IMR-90 (cell line): ENCODE measurements at regions not wholly inside any gene's neighbourhood (a gene's known extent, or its start where the extent isn't known, plus 50 kb on each side); places are given as distances from the start of the nearest gene placed in this dataset.

Experiments used
- ATAC-seq: fragments of 200-7000 bp; cut with Tn5 transposase; 2 replicates; pipeline ENCODE4 v1.9.1; 2020; ENCODE audit warnings: low read depth, mild to moderate bottlenecking, moderate library complexity
- BruUV-seq: library from RNA; stranded (reverse); fragments of 400-500 nt; replicated peaks from 2 replicates; lab custom pipeline; 2021; lab: Mats Ljungman, UMichigan
- CTCF ChIA-PET: fragments of 300-600 bp; formaldehyde crosslinking; extraction: SDS; loops from one replicate; lab custom pipeline; 2021; ENCODE audit warnings: antibody characterized with exemption; lab: Yijun Ruan, JAX
- POLR2A ChIA-PET: fragments of 300-600 bp; sonication (Branson Sonifier 250); formaldehyde crosslinking; loops from one replicate; lab custom pipeline; 2022; ENCODE audit warnings: antibody characterized with exemption; ENCODE audit not compliant: unreplicated experiment; lab: Charles Lee
- DNase-seq: peaks from one replicate; pipeline ENCODE4 v3.0.0; 2013
- H2AFZ ChIP-seq: replicated peaks from 2 replicates; pipeline ENCODE3; 2013; ENCODE audit warnings: low read length, mild to moderate bottlenecking; ENCODE audit not compliant: poor library complexity
- H2AK5ac ChIP-seq: 2 replicates; pipeline ENCODE4 v1.6.1; 2013; ENCODE audit warnings: low read depth, low read length, inconsistent platforms
- H2AK9ac ChIP-seq: replicated peaks from 2 replicates; pipeline ENCODE3; 2013; ENCODE audit warnings: mild to moderate bottlenecking, low read depth, low read length, moderate library complexity; ENCODE audit not compliant: poor library complexity
- H2BK120ac ChIP-seq: 2 replicates; pipeline ENCODE4 v1.6.1; 2013; ENCODE audit warnings: low read depth, low read length, inconsistent platforms
- H2BK15ac ChIP-seq: 3 replicates; pipeline ENCODE4 v1.6.1; 2013; ENCODE audit warnings: low read depth, low read length, inconsistent platforms
- H2BK20ac ChIP-seq: 2 replicates; pipeline ENCODE4 v1.6.1; 2013; ENCODE audit warnings: low read depth, mild to moderate bottlenecking, inconsistent platforms, low read length, moderate library complexity
- H2BK5ac ChIP-seq: 2 replicates; pipeline ENCODE4 v1.6.1; 2013; ENCODE audit warnings: mild to moderate bottlenecking, low read depth, low read length, inconsistent platforms; ENCODE audit not compliant: poor library complexity, severe bottlenecking
- H3K14ac ChIP-seq: replicated peaks from 2 replicates; pipeline ENCODE4 v1.6.1; 2013; ENCODE audit warnings: low read depth, low read length, inconsistent platforms
- H3K18ac ChIP-seq: 2 replicates; pipeline ENCODE4 v1.6.1; 2013; ENCODE audit warnings: low read depth, low read length, control low read depth
- H3K23ac ChIP-seq: 2 replicates; pipeline ENCODE4 v1.6.1; 2013; ENCODE audit warnings: low read depth, low read length, inconsistent platforms
- H3K27ac ChIP-seq: 2 replicates; pipeline ENCODE4 v1.5.1; 2013; ENCODE audit warnings: mild to moderate bottlenecking, control low read depth, low read length; ENCODE audit not compliant: insufficient read depth
- H3K27me3 ChIP-seq: 2 replicates; pipeline ENCODE4 v1.6.1; 2013; ENCODE audit warnings: low read length; ENCODE audit not compliant: control insufficient read depth, insufficient read depth
- H3K36me3 ChIP-seq: 2 replicates; pipeline ENCODE4 v1.6.1; 2013; ENCODE audit warnings: low read length, mixed read lengths; ENCODE audit not compliant: control insufficient read depth, insufficient read depth
- H3K4ac ChIP-seq: 2 replicates; pipeline ENCODE4 v1.6.1; 2013; ENCODE audit warnings: low read depth, low read length, inconsistent platforms
- H3K4me1 ChIP-seq: 2 replicates; pipeline ENCODE4 v1.6.1; 2013; ENCODE audit warnings: low read length, mixed read lengths; ENCODE audit not compliant: control insufficient read depth, insufficient read depth
- H3K4me2 ChIP-seq: 2 replicates; pipeline ENCODE4 v1.6.1; 2013; ENCODE audit warnings: low read depth, mild to moderate bottlenecking, control low read depth, low read length, moderate library complexity
- H3K4me3 ChIP-seq: 2 replicates; pipeline ENCODE4 v1.5.1; 2013; ENCODE audit warnings: low read depth, mild to moderate bottlenecking, control low read depth, low read length, moderate library complexity; ENCODE audit not compliant: insufficient read depth
- H3K56ac ChIP-seq: 2 replicates; pipeline ENCODE4 v1.6.1; 2013; ENCODE audit warnings: low read length, inconsistent platforms; ENCODE audit not compliant: insufficient read depth; ENCODE audit errors: extremely low read depth
- H3K79me1 ChIP-seq, 2 experiments: 2 replicates each; pipeline ENCODE4 v1.6.1; 2013; ENCODE audit warnings: low read length in 2 of 2, inconsistent platforms in 1 of 2, low read depth in 1 of 2
- H3K9ac ChIP-seq: 2 replicates; pipeline ENCODE4 v1.6.1; 2013; ENCODE audit warnings: low read depth, low read length, control low read depth
- H3K9me1 ChIP-seq: 2 replicates; pipeline ENCODE4 v1.6.1; 2013; ENCODE audit warnings: low read length, inconsistent platforms; ENCODE audit not compliant: insufficient read depth
- H3K9me3 ChIP-seq: 2 replicates; pipeline ENCODE4 v1.6.1; 2013; ENCODE audit warnings: low read length; ENCODE audit not compliant: control insufficient read depth, insufficient read depth
- H4K20me1 ChIP-seq: 2 replicates; pipeline ENCODE4 v1.6.1; 2013; ENCODE audit warnings: low read length, inconsistent platforms; ENCODE audit not compliant: insufficient read depth
- H4K5ac ChIP-seq: 2 replicates; pipeline ENCODE4 v1.6.1; 2013; ENCODE audit warnings: mild to moderate bottlenecking, low read depth, low read length, control low read depth
- H4K8ac ChIP-seq, 2 experiments: 2 replicates each; pipeline ENCODE4 v1.6.1; 2013; ENCODE audit warnings: low read depth in 2 of 2, low read length in 2 of 2, control low read depth in 1 of 2, inconsistent platforms in 1 of 2
- H4K91ac ChIP-seq: 2 replicates; pipeline ENCODE4 v1.6.1; 2013; ENCODE audit warnings: low read depth, low read length, inconsistent platforms; ENCODE audit not compliant: insufficient read depth
- BHLHE40 ChIP-seq: fragments of 150-350 bp; IDR thresholded peaks from 2 replicates; pipeline ENCODE4 v1.6.1; 2016; ENCODE audit warnings: mild to moderate bottlenecking, low read depth, low read length
- CEBPB ChIP-seq: IDR thresholded peaks from 2 replicates; pipeline ENCODE4 v1.6.1; 2012; ENCODE audit warnings: low read depth, low read length, improper control_type of control experiment
- CHD1 ChIP-seq: IDR thresholded peaks from 2 replicates; pipeline ENCODE4 v1.6.1; 2012; ENCODE audit warnings: low read depth, low read length, improper control_type of control experiment
- FOS ChIP-seq: fragments of 150-350 bp; IDR thresholded peaks from 2 replicates; pipeline ENCODE4 v1.6.1; 2016; ENCODE audit warnings: low read depth, low read length
- MAFK ChIP-seq: IDR thresholded peaks from 2 replicates; pipeline ENCODE4 v1.6.1; 2012; ENCODE audit warnings: low read depth, low read length, improper control_type of control experiment
- MAZ ChIP-seq: IDR thresholded peaks from 2 replicates; pipeline ENCODE4 v1.6.1; 2012; ENCODE audit warnings: low read depth, mild to moderate bottlenecking, low read length, improper control_type of control experiment, moderate library complexity, borderline replicate concordance
- MXI1 ChIP-seq: IDR thresholded peaks from 2 replicates; pipeline ENCODE4 v1.6.1; 2012; ENCODE audit warnings: low read depth, mild to moderate bottlenecking, low read length, moderate library complexity, borderline replicate concordance
- NFE2L2 ChIP-seq: fragments of 150-350 bp; IDR thresholded peaks from 2 replicates; pipeline ENCODE4 v1.6.1; 2016; ENCODE audit warnings: low read depth, mild to moderate bottlenecking, low read length
- POLR2A ChIP-seq: IDR thresholded peaks from 2 replicates; pipeline ENCODE4 v1.6.1; 2012; ENCODE audit warnings: mild to moderate bottlenecking, low read depth, low read length
- RAD21 ChIP-seq: IDR thresholded peaks from 2 replicates; pipeline ENCODE4 v1.6.1; 2012; ENCODE audit warnings: low read length, improper control_type of control experiment
- RCOR1 ChIP-seq: IDR thresholded peaks from 2 replicates; pipeline ENCODE4 v1.6.1; 2012; ENCODE audit warnings: mild to moderate bottlenecking, low read length, improper control_type of control experiment; ENCODE audit not compliant: insufficient replicate concordance
- RFX5 ChIP-seq: IDR thresholded peaks from 2 replicates; pipeline ENCODE4 v1.8.0; 2012; ENCODE audit warnings: low read depth, mild to moderate bottlenecking, low read length, moderate library complexity
- SMC3 ChIP-seq: fragments of 150-350 bp; IDR thresholded peaks from 2 replicates; pipeline ENCODE4 v1.6.1; 2016; ENCODE audit warnings: low read depth, mild to moderate bottlenecking, antibody characterized with exemption, low read length, moderate library complexity
- WGBS, 2 experiments: methylation state at CpG; one replicate each; pipeline versions ENCODE4 v1.1.5 to v1.1.7; 2013; ENCODE audit warnings: missing lambda C conversion rate in 2 of 2; ENCODE audit not compliant: insufficient read length in 1 of 2; ENCODE audit errors: extremely low coverage in 2 of 2; 5-methylcytosine and 5-hydroxymethylcytosine counted together
- dilution Hi-C: fragments of 300-500 bp; cut with HindIII; formaldehyde crosslinking; loops from one replicate; pipeline ENCODE4 v1.14.3; 2018; ENCODE audit warnings: low sequenced_read_pairs; ENCODE audit not compliant: unreplicated experiment
- in situ Hi-C: fragments of 300-500 bp; cut with MboI; formaldehyde crosslinking; loops from 3 replicates; pipeline ENCODE4 v1.14.3; 2019; ENCODE audit warnings: low sequenced_read_pairs, inconsistent platforms, mixed read lengths
- intact Hi-C: fragments of 100-400 bp; cut with micrococcal nuclease; formaldehyde crosslinking; loops from 2 replicates; pipeline ENCODE4 v1.10.0; 2022
- TF ChIP-seq, protein P1 (sequence below): fragments of 150-350 bp; IDR thresholded peaks from 2 replicates; pipeline ENCODE4 v1.6.1; 2017; ENCODE audit warnings: mild to moderate bottlenecking, antibody characterized with exemption, low read length, low read depth
- TF ChIP-seq, protein P2 (sequence below): conservative IDR thresholded peaks from 2 replicates; pipeline ENCODE4 v1.5.1; 2012; ENCODE audit warnings: mild to moderate bottlenecking, low read depth, low read length, improper control_type of control experiment
- TF ChIP-seq, protein P3 (sequence below): fragments of 150-350 bp; IDR thresholded peaks from 2 replicates; pipeline ENCODE4 v1.6.1; 2016; ENCODE audit warnings: low read depth, mild to moderate bottlenecking, low read length, moderate library complexity, borderline replicate concordance

DNA sequence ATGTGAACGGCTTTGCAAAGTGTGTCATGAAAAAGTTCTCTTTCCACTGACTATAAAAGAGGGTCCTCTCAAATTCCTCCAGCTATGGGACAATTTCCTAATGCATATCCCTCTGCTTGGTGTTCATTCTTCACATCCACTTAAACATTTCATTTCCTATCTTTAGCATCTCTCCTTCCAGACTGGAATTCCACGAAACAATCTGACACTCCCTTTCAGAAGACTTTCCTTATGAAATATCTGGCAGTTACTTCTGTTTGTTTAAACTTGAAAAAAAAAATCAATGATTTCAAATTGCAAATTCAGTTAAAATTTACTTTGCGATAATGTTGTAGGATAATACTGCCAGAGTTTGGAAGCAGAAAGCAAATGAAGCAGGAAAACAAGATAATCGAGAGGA is 105.8 kb upstream of the SELENOK start:
- intact Hi-C loops, result no loop called here
- no peak overlapping the region for H2AK9ac ChIP-seq
- no peak overlapping the region for H3K9ac ChIP-seq
- no CpG with 5 or more reads among the region's 4 CpGs for WGBS, 2 experiments
- no peak overlapping the region for H3K56ac ChIP-seq
- H2BK20ac ChIP-seq, result no peak overlapping the region
- H4K5ac ChIP-seq, result no peak overlapping the region
- H3K9me1 ChIP-seq, result no peaks in the 10 kb centered on the region
- no peaks in the 10 kb centered on the region for H3K36me3 ChIP-seq
- no peak overlapping the region for H4K8ac ChIP-seq
- H3K79me1 ChIP-seq, result no peaks in the 10 kb centered on the region
- no peak overlapping the region for H3K27ac ChIP-seq
- H3K4ac ChIP-seq, result no peak overlapping the region
- no TSS peak for BruUV-seq
- H3K23ac ChIP-seq, result no peak overlapping the region
- no peak for ATAC-seq
- no peak overlapping the region for H3K4me2 ChIP-seq
- in situ Hi-C loops, result no loop called here
- no peak for DNase-seq
- H2BK120ac ChIP-seq, result no peak overlapping the region
- no peak overlapping the region for H2AK5ac ChIP-seq
- H2AFZ ChIP-seq, result no peak overlapping the region
- no peaks in the 10 kb centered on the region for H4K20me1 ChIP-seq
- no peak overlapping the region for H2BK5ac ChIP-seq
- no peak overlapping the region for H2BK15ac ChIP-seq
- no peaks in the 10 kb centered on the region for H3K27me3 ChIP-seq
- dilution Hi-C loops, result no loop called here
- no peak overlapping the region for H4K91ac ChIP-seq
- TF ChIP-seq, protein P1, sequence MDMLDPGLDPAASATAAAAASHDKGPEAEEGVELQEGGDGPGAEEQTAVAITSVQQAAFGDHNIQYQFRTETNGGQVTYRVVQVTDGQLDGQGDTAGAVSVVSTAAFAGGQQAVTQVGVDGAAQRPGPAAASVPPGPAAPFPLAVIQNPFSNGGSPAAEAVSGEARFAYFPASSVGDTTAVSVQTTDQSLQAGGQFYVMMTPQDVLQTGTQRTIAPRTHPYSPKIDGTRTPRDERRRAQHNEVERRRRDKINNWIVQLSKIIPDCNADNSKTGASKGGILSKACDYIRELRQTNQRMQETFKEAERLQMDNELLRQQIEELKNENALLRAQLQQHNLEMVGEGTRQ, result no peak
- TF ChIP-seq FOS (no peak), CEBPB (no peak), RCOR1 (no peak), POLR2A (no peak), SMC3 (no peak), MAFK (no peak), MAZ (no peak), CHD1 (no peak), RAD21 (no peak), RFX5 (no peak), MXI1 (no peak), BHLHE40 (no peak), NFE2L2 (no peak)
- TF ChIP-seq, protein P2, sequence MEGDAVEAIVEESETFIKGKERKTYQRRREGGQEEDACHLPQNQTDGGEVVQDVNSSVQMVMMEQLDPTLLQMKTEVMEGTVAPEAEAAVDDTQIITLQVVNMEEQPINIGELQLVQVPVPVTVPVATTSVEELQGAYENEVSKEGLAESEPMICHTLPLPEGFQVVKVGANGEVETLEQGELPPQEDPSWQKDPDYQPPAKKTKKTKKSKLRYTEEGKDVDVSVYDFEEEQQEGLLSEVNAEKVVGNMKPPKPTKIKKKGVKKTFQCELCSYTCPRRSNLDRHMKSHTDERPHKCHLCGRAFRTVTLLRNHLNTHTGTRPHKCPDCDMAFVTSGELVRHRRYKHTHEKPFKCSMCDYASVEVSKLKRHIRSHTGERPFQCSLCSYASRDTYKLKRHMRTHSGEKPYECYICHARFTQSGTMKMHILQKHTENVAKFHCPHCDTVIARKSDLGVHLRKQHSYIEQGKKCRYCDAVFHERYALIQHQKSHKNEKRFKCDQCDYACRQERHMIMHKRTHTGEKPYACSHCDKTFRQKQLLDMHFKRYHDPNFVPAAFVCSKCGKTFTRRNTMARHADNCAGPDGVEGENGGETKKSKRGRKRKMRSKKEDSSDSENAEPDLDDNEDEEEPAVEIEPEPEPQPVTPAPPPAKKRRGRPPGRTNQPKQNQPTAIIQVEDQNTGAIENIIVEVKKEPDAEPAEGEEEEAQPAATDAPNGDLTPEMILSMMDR, result no peak
- TF ChIP-seq, protein P3, sequence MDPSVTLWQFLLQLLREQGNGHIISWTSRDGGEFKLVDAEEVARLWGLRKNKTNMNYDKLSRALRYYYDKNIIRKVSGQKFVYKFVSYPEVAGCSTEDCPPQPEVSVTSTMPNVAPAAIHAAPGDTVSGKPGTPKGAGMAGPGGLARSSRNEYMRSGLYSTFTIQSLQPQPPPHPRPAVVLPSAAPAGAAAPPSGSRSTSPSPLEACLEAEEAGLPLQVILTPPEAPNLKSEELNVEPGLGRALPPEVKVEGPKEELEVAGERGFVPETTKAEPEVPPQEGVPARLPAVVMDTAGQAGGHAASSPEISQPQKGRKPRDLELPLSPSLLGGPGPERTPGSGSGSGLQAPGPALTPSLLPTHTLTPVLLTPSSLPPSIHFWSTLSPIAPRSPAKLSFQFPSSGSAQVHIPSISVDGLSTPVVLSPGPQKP, result no peak
- H3K18ac ChIP-seq, result no peak overlapping the region
- H3K4me3 ChIP-seq, result no peak overlapping the region
- H3K4me1 ChIP-seq, result no peaks in the 10 kb centered on the region
- ChIA-PET POLR2A (no interaction called here), CTCF (no interaction called here)
- H3K14ac ChIP-seq, result no peak overlapping the region
- peaks cover 6% of the 10 kb centered on the region; the same call in 1 of the 2 replicates for H3K9me3 ChIP-seq
